ENCODE measurements at regions not wholly inside any gene's neighbourhood (a gene's known extent, or its start where the extent isn't known, plus 50 kb on each side); places are given as distances from the start of the nearest gene placed in this dataset.
"Not testable (repeated sequence)": the region's sequence is repeated elsewhere in the genome, so short reads cannot be mapped to it uniquely, and the experiment has no call there.

- H3K27me3 ChIP-seq (ENCODE audit: insufficient read depth, low read length, poor library complexity): no peaks in the 10 kb centered on the region
- DNase-seq (no peak), ATAC-seq (ENCODE audit: insufficient read depth, low read depth) (no peak)
- H3K4me3 ChIP-seq (ENCODE audit: low read depth in 1 of 2, low read length in 2 of 2): no peak overlapping the region
- no peaks in the 10 kb centered on the region for H3K79me2 ChIP-seq (ENCODE audit: insufficient read depth, low read length)
- no peaks in the 10 kb centered on the region for H4K20me1 ChIP-seq (ENCODE audit: insufficient read depth, low read length)
- no peaks in the 10 kb centered on the region for H3K4me1 ChIP-seq (ENCODE audit: insufficient read depth, low read length)
- no peaks in the 10 kb centered on the region for H3K36me3 ChIP-seq (ENCODE audit: insufficient read depth, low read length)
- H3K9me3 ChIP-seq (ENCODE audit: insufficient read depth, low read length, severe bottlenecking): peaks cover 4% of the 10 kb centered on the region
- no peak for TF ChIP-seq CTCF (IDR thresholded peaks at IDR 0.05; ENCODE audit: borderline replicate concordance, extremely low read depth, low read length, poor library complexity, severe bottlenecking)
- no peak for TF ChIP-seq EZH2 (IDR thresholded peaks at IDR 0.05; ENCODE audit: borderline replicate concordance, low read depth, low read length, severe bottlenecking)
- H3K4me2 ChIP-seq (ENCODE audit: insufficient read depth, low read length): no peak overlapping the region
- no peak overlapping the region for H3K27ac ChIP-seq (ENCODE audit: low read length)
- H2AFZ ChIP-seq (ENCODE audit: low read depth, low read length): no peak overlapping the region
- no peak overlapping the region for H3K9ac ChIP-seq (ENCODE audit: low read depth, low read length)
Observed at GRCh38 chr3:102361101-102361500, 73.7 kb upstream of the ZPLD1 start.

- not testable (repeated sequence) for H3K27ac ChIP-seq (ENCODE audit: low read length); H3K9me3 ChIP-seq (ENCODE audit: insufficient read depth, low read length, severe bottlenecking); H2AFZ ChIP-seq (ENCODE audit: low read depth, low read length); H3K27me3 ChIP-seq (ENCODE audit: insufficient read depth, low read length, poor library complexity); DNase-seq; H3K4me2 ChIP-seq (ENCODE audit: insufficient read depth, low read length); H3K4me1 ChIP-seq (ENCODE audit: insufficient read depth, low read length); H3K36me3 ChIP-seq (ENCODE audit: insufficient read depth, low read length); H3K4me3 ChIP-seq (ENCODE audit: low read depth in 1 of 2, low read length in 2 of 2); H3K9ac ChIP-seq (ENCODE audit: low read depth, low read length); H3K79me2 ChIP-seq (ENCODE audit: insufficient read depth, low read length); ATAC-seq (ENCODE audit: insufficient read depth, low read depth); H4K20me1 ChIP-seq (ENCODE audit: insufficient read depth, low read length)
Observed at GRCh38 chr3:102366116-102366515, 68.7 kb upstream of the ZPLD1 start.

- Histone ChIP-seq H4K20me1 (ENCODE audit: insufficient read depth, low read length) (no peaks in the 10 kb centered on the region), H3K4me1 (ENCODE audit: insufficient read depth, low read length) (no peaks in the 10 kb centered on the region), H2AFZ (ENCODE audit: low read depth, low read length) (no peak overlapping the region; the same call in 1 of the 2 replicates), H3K9ac (ENCODE audit: low read depth, low read length) (no peak overlapping the region), H3K27ac (ENCODE audit: low read length) (no peak overlapping the region), H3K4me2 (ENCODE audit: insufficient read depth, low read length) (no peak overlapping the region), H3K27me3 (ENCODE audit: insufficient read depth, low read length, poor library complexity) (no peaks in the 10 kb centered on the region), H3K4me3 (ENCODE audit: low read depth in 1 of 2, low read length in 2 of 2) (no peak overlapping the region), H3K79me2 (ENCODE audit: insufficient read depth, low read length) (no peaks in the 10 kb centered on the region), H3K9me3 (ENCODE audit: insufficient read depth, low read length, severe bottlenecking) (no peaks in the 10 kb centered on the region), H3K36me3 (ENCODE audit: insufficient read depth, low read length) (no peaks in the 10 kb centered on the region)
- TF ChIP-seq EZH2 (IDR thresholded peaks at IDR 0.05; ENCODE audit: borderline replicate concordance, low read depth, low read length, severe bottlenecking): no peak
- TF ChIP-seq CTCF (IDR thresholded peaks at IDR 0.05; ENCODE audit: borderline replicate concordance, extremely low read depth, low read length, poor library complexity, severe bottlenecking): no peak
- ATAC-seq (ENCODE audit: insufficient read depth, low read depth) (no peak; the same call in 2 of the 3 replicates), DNase-seq (no peak)
Observed at GRCh38 chr3:102374863-102375634, 59.8 kb upstream of the ZPLD1 start.

GRCh38 chr3:102378216-102378615 is 56.6 kb upstream of the ZPLD1 start:
- no peak for DNase-seq
- Histone ChIP-seq H3K4me2 (ENCODE audit: insufficient read depth, low read length) (no peak overlapping the region), H4K20me1 (ENCODE audit: insufficient read depth, low read length) (no peaks in the 10 kb centered on the region), H3K4me3 (ENCODE audit: low read depth in 1 of 2, low read length in 2 of 2) (no peak overlapping the region), H3K79me2 (ENCODE audit: insufficient read depth, low read length) (no peaks in the 10 kb centered on the region), H3K36me3 (ENCODE audit: insufficient read depth, low read length) (no peaks in the 10 kb centered on the region), H3K4me1 (ENCODE audit: insufficient read depth, low read length) (no peaks in the 10 kb centered on the region), H3K9ac (ENCODE audit: low read depth, low read length) (no peak overlapping the region), H3K9me3 (ENCODE audit: insufficient read depth, low read length, severe bottlenecking) (no peaks in the 10 kb centered on the region), H3K27me3 (ENCODE audit: insufficient read depth, low read length, poor library complexity) (no peaks in the 10 kb centered on the region), H3K27ac (ENCODE audit: low read length) (no peak overlapping the region), H2AFZ (ENCODE audit: low read depth, low read length) (no peak overlapping the region)
- TF ChIP-seq EZH2 (IDR thresholded peaks at IDR 0.05; ENCODE audit: borderline replicate concordance, low read depth, low read length, severe bottlenecking): no peak
- no peak for ATAC-seq (ENCODE audit: insufficient read depth, low read depth)

- not testable (repeated sequence) for H3K27me3 ChIP-seq (ENCODE audit: insufficient read depth, low read length, poor library complexity); DNase-seq; H3K36me3 ChIP-seq (ENCODE audit: insufficient read depth, low read length); H3K4me1 ChIP-seq (ENCODE audit: insufficient read depth, low read length); H3K4me2 ChIP-seq (ENCODE audit: insufficient read depth, low read length); H3K79me2 ChIP-seq (ENCODE audit: insufficient read depth, low read length); H3K4me3 ChIP-seq (ENCODE audit: low read depth in 1 of 2, low read length in 2 of 2); ATAC-seq (ENCODE audit: insufficient read depth, low read depth); H3K9ac ChIP-seq (ENCODE audit: low read depth, low read length); H3K9me3 ChIP-seq (ENCODE audit: insufficient read depth, low read length, severe bottlenecking); H4K20me1 ChIP-seq (ENCODE audit: insufficient read depth, low read length); H3K27ac ChIP-seq (ENCODE audit: low read length); H2AFZ ChIP-seq (ENCODE audit: low read depth, low read length)
Observed at GRCh38 chr3:102382201-102382600, 52.6 kb upstream of the ZPLD1 start.

Measured in DND-41 (cell line).